GM19043 (cell line): ENCODE measurements at regions not wholly inside any gene's neighbourhood (a gene's known extent, or its start where the extent isn't known, plus 50 kb on each side); places are given as distances from the start of the nearest gene placed in this dataset.

Experiments used
- ATAC-seq: cut with Tn5 transposase; IDR thresholded peaks from one replicate; pipeline ENCODE4 v1.9.1; 2021; ENCODE audit warnings: low read depth; ENCODE audit not compliant: unreplicated experiment

DNA sequence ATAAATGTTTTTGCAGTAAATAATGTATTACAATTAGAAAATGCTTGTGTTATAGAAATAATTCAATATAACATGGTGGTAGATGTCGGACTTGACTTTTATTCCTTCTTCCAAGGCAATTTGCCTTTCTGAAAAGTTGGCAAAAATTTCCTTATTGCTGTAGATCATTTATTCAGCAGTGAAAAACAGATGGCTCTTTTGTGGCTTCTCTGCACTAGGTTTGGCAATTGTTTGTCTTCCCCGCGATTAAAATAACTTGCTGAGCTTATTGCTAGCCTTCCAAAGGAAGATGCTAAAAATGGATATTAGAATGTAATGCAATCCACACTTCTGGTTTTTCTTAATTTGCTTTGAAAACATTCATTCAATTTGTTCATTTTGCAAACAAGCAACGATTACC, 1977.9 kb upstream of the ADGRL3 start:
- ATAC-seq, result no peak

DNA sequence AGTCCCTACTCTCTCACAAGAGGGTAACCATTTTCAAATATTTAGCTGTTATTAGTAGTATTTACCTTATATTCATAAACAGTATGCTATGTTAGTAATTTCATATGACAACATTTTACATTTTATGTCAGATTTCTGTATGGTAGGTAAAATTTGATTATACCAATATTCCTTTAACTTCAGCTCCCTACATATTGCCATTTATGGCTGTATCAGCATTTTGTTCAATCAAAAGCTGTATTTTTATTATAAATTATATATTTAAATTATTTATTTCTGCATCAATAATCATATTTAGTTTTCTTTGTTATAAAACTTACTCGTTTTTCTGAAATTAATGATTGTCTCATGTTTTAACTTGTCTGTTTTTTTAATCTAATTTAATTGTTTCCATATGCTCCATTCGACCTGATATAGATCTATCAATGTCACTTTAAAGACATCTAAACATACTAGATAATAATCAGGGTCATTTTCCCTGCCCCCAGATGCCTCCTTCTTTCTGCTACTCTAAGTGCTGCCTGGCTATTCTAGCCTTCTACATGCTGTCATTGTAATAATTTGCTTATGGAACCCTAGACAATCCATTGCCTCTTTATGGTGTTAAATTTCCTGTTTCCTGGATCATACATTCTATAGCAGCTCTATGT, 1976.7 kb upstream of the ADGRL3 start:
- no peak for ATAC-seq

DNA sequence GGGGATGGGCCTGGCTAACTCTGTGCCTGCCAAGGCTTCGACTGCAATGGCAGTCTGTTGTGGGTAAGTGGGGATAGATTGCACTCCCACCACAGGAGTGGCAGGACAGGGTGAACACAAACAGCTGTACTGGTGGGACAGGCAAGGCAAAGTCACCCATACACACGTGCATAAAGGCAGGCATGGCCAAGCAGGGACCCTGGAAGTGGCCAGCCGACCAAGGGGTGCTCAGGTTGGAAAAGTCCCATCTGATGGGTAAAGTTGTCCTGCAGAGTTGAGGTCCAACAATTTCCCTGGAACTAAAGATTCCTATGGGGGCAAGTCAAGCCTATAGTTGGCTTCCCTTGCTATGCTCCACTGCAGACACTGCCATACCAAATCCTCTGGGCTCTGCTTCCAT, 1961.9 kb upstream of the ADGRL3 start:
- ATAC-seq, result no peak

GRCh38 chr4:59240011-59240410, 1960.1 kb upstream of the ADGRL3 start:
- ATAC-seq, result no peak

DNA sequence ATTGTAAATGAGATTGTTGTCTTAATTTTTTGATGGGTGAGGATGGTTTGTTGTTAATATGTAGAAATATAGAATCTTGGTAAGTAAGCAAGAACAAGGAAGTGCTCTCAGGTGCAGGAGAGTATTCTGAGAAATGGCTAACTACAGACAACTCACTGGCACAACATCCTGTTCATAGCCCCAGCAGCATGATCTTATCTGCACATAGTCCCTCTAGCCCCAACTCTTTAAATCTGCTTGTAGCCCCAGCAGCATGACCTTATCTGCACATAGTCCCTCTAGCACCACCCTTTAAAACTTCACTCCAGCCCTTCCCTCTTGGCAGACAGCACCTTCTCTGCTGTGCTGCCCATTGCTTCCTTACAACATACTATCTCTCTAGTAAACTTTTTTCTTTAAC, 1957.1 kb upstream of the ADGRL3 start:
- ATAC-seq, result no peak

- ATAC-seq, result no peak
These were observed 1953.1 kb upstream of the ADGRL3 start for GRCh38 chr4:59247032-59247431.

DNA sequence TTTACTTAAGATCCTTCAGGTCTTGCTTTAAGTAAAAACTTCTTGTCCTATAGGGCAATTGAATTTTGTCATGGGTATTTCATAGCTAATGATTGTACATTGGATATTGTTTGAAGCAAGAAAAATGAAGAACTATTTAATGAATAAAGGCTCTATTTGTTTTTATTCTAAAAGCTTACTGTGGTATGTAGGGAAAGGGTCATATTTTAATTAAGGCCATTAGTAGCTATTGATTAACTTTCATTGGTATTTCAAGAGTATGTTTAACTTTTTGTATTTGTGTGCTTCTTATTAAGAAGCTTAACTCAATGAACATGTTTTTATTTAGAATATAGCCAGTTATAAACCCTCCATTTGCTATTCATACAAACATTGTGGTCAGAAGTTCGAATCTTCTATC, 1951.8 kb upstream of the ADGRL3 start:
- ATAC-seq, result no peak

DNA sequence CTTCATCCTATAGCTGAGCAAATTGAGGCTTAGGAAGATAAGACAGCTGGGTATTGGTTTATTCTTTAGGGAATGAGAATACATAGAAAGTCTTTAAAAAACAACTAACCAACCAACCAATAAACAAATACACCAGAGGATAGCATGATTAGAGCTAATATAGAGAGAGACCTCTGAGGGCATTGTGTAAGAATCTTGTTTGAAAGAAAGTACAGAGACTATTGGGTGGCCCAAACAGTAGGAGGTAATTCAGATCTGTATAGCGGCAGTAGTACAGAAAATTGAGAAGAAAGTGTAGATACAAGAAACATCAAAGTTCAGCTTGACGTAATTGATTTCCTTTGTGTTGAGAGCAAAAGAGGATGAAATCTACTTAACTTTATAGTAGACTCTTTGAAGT, 1951.0 kb upstream of the ADGRL3 start:
- no peak for ATAC-seq

DNA sequence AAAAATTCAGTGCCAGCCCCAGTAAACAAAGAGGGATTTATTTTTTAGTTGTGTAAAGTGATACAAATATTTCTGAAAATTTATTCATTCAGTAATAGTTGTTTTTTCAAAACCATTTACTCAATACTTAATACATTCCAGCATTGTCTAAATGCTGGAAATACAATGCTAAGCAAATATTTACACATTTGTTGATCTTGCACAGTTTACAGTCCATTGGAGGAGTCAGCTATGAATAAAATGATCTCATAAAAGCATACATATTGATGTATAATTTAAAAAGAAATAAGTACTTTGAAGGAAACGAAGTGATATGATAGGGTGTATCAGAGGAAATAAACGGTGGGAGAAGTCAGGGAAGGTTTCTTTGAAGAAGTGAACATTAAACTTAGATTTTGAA, 1942.1 kb upstream of the ADGRL3 start:
- ATAC-seq, result no peak

DNA sequence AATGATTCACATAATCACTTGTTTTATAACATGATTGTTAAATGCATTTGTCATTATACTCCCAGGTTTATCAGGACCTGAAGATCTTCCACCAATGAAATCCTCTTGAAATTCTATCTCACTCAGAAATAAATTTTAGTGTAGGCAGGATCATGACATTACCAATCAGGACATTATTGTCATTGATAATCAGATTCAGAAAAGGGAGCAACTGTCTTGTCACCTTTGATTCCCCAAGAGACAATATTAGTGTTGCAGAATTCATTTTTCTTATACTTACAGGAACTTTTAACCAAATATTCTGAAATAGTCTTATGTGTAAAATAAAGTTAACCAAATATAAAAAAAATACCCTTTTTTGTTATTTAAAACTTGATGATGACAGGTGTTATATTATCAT, 1892.5 kb upstream of the ADGRL3 start:
- no peak for ATAC-seq

- no peak for ATAC-seq
These were observed 1885.5 kb upstream of the ADGRL3 start for GRCh38 chr4:59314637-59315036.

- no peak for ATAC-seq
These were observed 1860.5 kb upstream of the ADGRL3 start for GRCh38 chr4:59339631-59340030.

- ATAC-seq, result no peak
These were observed 1858.6 kb upstream of the ADGRL3 start for GRCh38 chr4:59341506-59341905.

DNA sequence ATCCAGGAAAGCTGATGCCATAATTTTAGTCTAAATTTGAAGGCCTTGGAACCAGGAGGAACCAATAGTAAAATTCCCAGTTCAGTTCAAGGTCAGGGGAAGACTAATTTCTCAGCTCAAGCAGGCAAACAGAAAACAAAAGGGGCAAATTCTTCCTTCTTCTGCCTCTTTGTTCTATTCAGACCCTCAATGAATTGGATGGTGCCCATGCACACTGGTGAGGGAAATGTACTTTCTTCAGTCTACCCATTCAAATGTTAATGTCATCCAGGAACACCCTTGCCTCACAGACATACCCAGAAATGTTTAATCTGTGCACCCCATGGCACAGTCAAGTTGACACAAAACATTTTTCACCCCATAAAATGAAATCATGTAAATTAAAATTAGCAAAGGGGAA, 1851.2 kb upstream of the ADGRL3 start:
- ATAC-seq, result no peak

DNA sequence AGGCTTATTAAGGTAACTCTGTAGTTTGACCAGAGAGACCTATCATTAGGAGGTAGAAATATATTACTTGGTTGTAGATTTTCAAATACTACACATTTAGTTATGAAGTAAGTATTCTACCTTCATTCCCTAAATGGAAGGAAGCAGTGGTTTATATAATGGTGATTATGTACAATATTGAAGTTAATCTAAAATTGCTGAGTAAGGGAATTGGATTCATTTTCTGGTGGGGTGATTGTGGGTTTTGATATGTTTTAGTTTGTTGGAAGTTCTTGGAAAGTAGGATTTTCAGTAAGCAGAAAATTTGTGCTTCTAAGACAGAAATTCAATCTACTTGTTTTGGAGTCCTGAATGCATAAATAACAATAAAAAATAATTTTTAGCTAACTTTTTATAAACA, 1830.9 kb upstream of the ADGRL3 start:
- ATAC-seq, result no peak

GRCh38 chr4:59374416-59374815, 1825.7 kb upstream of the ADGRL3 start:
- ATAC-seq, result no peak

- ATAC-seq, result no peak
These were observed 1819.2 kb upstream of the ADGRL3 start for GRCh38 chr4:59380841-59381366.

DNA sequence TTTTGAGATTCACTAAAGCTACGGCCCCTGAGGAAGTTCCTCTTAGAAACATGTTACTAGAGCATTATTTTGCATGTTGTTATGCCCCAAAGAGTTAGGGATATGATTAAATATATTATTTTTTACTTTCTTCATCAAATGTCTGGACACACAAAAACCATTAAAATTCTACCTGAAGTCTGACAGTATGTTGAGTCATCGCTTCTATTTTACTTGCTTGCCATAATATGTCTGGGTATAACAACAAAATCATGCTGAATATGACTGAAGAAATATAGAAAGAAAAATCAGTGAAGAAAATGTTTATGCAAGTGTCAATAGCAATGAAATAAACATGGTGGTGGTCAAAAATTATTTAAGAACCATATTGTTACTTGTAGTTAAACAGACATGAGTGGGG, 1818.5 kb upstream of the ADGRL3 start:
- no peak for ATAC-seq

- no peak for ATAC-seq
These were observed 1812.1 kb upstream of the ADGRL3 start for GRCh38 chr4:59387759-59388758.

- ATAC-seq, result no peak
These were observed 1806.3 kb upstream of the ADGRL3 start for GRCh38 chr4:59393780-59394179.

- no peak for ATAC-seq
These were observed 1799.8 kb upstream of the ADGRL3 start for GRCh38 chr4:59400334-59400733.

- no peak for ATAC-seq
These were observed 1790.5 kb upstream of the ADGRL3 start for GRCh38 chr4:59409647-59410046.
